ENCODE measurements at regions not wholly inside any gene's neighbourhood (a gene's known extent, or its start where the extent isn't known, plus 50 kb on each side); places are given as distances from the start of the nearest gene placed in this dataset.

- TF ChIP-seq ZNF565 (CRISPR knock-in tag; conservative IDR thresholded peaks at IDR 0.05; ENCODE audit: low read depth), result no peak
- no peak for TF ChIP-seq ARNTL (CRISPR knock-in tag; IDR thresholded peaks at IDR 0.05; ENCODE audit: borderline replicate concordance, low read depth)
- TF ChIP-seq PPARA (CRISPR knock-in tag; IDR thresholded peaks at IDR 0.05; ENCODE audit: borderline replicate concordance), result no peak
- no peak for TF ChIP-seq RARB (CRISPR knock-in tag; IDR thresholded peaks at IDR 0.05)
- no peak for TF ChIP-seq ZFP30 (CRISPR knock-in tag; IDR thresholded peaks at IDR 0.05)
- TF ChIP-seq, protein P1, sequence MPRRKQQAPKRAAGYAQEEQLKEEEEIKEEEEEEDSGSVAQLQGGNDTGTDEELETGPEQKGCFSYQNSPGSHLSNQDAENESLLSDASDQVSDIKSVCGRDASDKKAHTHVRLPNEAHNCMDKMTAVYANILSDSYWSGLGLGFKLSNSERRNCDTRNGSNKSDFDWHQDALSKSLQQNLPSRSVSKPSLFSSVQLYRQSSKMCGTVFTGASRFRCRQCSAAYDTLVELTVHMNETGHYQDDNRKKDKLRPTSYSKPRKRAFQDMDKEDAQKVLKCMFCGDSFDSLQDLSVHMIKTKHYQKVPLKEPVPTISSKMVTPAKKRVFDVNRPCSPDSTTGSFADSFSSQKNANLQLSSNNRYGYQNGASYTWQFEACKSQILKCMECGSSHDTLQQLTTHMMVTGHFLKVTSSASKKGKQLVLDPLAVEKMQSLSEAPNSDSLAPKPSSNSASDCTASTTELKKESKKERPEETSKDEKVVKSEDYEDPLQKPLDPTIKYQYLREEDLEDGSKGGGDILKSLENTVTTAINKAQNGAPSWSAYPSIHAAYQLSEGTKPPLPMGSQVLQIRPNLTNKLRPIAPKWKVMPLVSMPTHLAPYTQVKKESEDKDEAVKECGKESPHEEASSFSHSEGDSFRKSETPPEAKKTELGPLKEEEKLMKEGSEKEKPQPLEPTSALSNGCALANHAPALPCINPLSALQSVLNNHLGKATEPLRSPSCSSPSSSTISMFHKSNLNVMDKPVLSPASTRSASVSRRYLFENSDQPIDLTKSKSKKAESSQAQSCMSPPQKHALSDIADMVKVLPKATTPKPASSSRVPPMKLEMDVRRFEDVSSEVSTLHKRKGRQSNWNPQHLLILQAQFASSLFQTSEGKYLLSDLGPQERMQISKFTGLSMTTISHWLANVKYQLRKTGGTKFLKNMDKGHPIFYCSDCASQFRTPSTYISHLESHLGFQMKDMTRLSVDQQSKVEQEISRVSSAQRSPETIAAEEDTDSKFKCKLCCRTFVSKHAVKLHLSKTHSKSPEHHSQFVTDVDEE (CRISPR knock-in tag; IDR thresholded peaks at IDR 0.05), result no peak
These were observed 88.6 kb upstream of the ZNF385D start for GRCh38 chr3:21839592-21839991.

All from SK-N-SH treated with all-trans-retinoic acid at 6 μM for 48 hours (cell line).